BLaER1 treated with 17β-estradiol and CSF1 and Interleukin-3, amounts not matched to agents 10 nM and 100 nM (cell line): ENCODE measurements at regions not wholly inside any gene's neighbourhood (a gene's known extent, or its start where the extent isn't known, plus 50 kb on each side); places are given as distances from the start of the nearest gene placed in this dataset.
"Not testable (repeated sequence)": the region's sequence is repeated elsewhere in the genome, so short reads cannot be mapped to it uniquely, and the experiment has no call there.

Source experiments
- H3K27ac ChIP-seq, 11 experiments: shearing (Covaris generic); formaldehyde crosslinking; 2 replicates each; pipeline ENCODE4 v1.8.1; 2022
- H3K27me3 ChIP-seq, 11 experiments: shearing (Covaris generic); formaldehyde crosslinking; 2 replicates each; pipeline ENCODE4 v1.8.1; 2022
- H3K36me3 ChIP-seq, 11 experiments: shearing (Covaris generic); formaldehyde crosslinking; 2 replicates each; pipeline ENCODE4 v1.8.1; 2022
- H3K4me1 ChIP-seq, 10 experiments: shearing (Covaris generic); formaldehyde crosslinking; 2 replicates each; pipeline ENCODE4 v1.8.1; 2022
- H3K4me2 ChIP-seq, 11 experiments: shearing (Covaris generic); formaldehyde crosslinking; 2 replicates each; pipeline ENCODE4 v1.8.1; 2022
- H3K4me3 ChIP-seq, 10 experiments: shearing (Covaris generic); formaldehyde crosslinking; 2 replicates each; pipeline ENCODE4 v1.8.1; 2022
- H3K9ac ChIP-seq, 11 experiments: shearing (Covaris generic); formaldehyde crosslinking; 2 replicates each; pipeline ENCODE4 v1.8.1; 2022
- H3K9me3 ChIP-seq, 11 experiments: shearing (Covaris generic); formaldehyde crosslinking; replicated peaks in 1 of 11; 2 replicates each; pipeline ENCODE4 v1.8.1; 2022
- H4K20me1 ChIP-seq, 11 experiments: shearing (Covaris generic); formaldehyde crosslinking; 2 replicates each; pipeline ENCODE4 v1.8.1; 2022
- Cebpa-rat ChIP-seq, 11 experiments: shearing (Covaris generic); IDR thresholded peaks; 2 replicates each; pipeline ENCODE4 v1.8.1; 2022

GRCh38 chr2:208718828-208719227 is 312.2 kb downstream of the PTH2R start:
- H3K27me3 ChIP-seq, result no peaks in the 10 kb centered on the region

GRCh38 chr2:208722731-208723130 is 316.1 kb downstream of the PTH2R start:
- Histone ChIP-seq H4K20me1 (no peaks in the 10 kb centered on the region), H3K36me3 (no peaks in the 10 kb centered on the region)

More at GRCh38 chr2:208718828-208719227, 312.2 kb downstream of the PTH2R start:
- Histone ChIP-seq H3K4me2 (no peak overlapping the region), H3K4me3 (no peak overlapping the region), H3K27ac (no peak overlapping the region), H3K9me3 (no peaks in the 10 kb centered on the region), H4K20me1 (no peaks in the 10 kb centered on the region), H3K4me1 (no peaks in the 10 kb centered on the region; a peak in 1 of 20 replicates), H3K9ac (no peak overlapping the region), H3K36me3 (no peaks in the 10 kb centered on the region)
- no peak for TF ChIP-seq Cebpa-rat (IDR thresholded peaks at IDR 0.05)

GRCh38 chr2:208725280-208725679 is 318.7 kb downstream of the PTH2R start:
- Histone ChIP-seq H3K9me3 (no peaks in the 10 kb centered on the region), H3K27ac (no peak overlapping the region), H3K4me3 (no peak overlapping the region), H3K9ac (no peak overlapping the region), H3K4me2 (no peak overlapping the region), H4K20me1 (no peaks in the 10 kb centered on the region), H3K27me3 (no peaks in the 10 kb centered on the region), H3K4me1 (no peaks in the 10 kb centered on the region), H3K36me3 (no peaks in the 10 kb centered on the region)
- TF ChIP-seq Cebpa-rat (IDR thresholded peaks at IDR 0.05), result no peak

More at GRCh38 chr2:208722731-208723130, 316.1 kb downstream of the PTH2R start:
- no peak overlapping the region for H3K4me2 ChIP-seq
- H3K27ac ChIP-seq, result no peak overlapping the region
- H3K9ac ChIP-seq, result no peak overlapping the region
- no peak for TF ChIP-seq Cebpa-rat (IDR thresholded peaks at IDR 0.05)
- no peak overlapping the region for H3K4me3 ChIP-seq
- no peaks in the 10 kb centered on the region for H3K9me3 ChIP-seq
- H3K4me1 ChIP-seq, result no peaks in the 10 kb centered on the region
- H3K27me3 ChIP-seq, result no peaks in the 10 kb centered on the region

GRCh38 chr2:208726242-208726641 is 319.6 kb downstream of the PTH2R start:
- Histone ChIP-seq H3K36me3 (no peaks in the 10 kb centered on the region), H3K4me2 (no peak overlapping the region), H3K9me3 (no peaks in the 10 kb centered on the region), H3K27ac (no peak overlapping the region), H3K4me1 (no peaks in the 10 kb centered on the region), H3K27me3 (no peaks in the 10 kb centered on the region), H3K4me3 (no peak overlapping the region), H3K9ac (no peak overlapping the region), H4K20me1 (no peaks in the 10 kb centered on the region)
- TF ChIP-seq Cebpa-rat (IDR thresholded peaks at IDR 0.05), result no peak

GRCh38 chr2:208751663-208752415 is 345.2 kb downstream of the PTH2R start:
- not testable (repeated sequence) for H3K27me3 ChIP-seq, H3K4me3 ChIP-seq, H3K27ac ChIP-seq, H4K20me1 ChIP-seq, H3K4me1 ChIP-seq, H3K36me3 ChIP-seq, H3K9ac ChIP-seq, H3K9me3 ChIP-seq, H3K4me2 ChIP-seq

- no peak overlapping the region for H3K27ac ChIP-seq
- H3K9ac ChIP-seq, result no peak overlapping the region
- H3K4me1 ChIP-seq, result no peaks in the 10 kb centered on the region
- H3K36me3 ChIP-seq, result no peaks in the 10 kb centered on the region
- no peaks in the 10 kb centered on the region for H3K27me3 ChIP-seq
- H3K4me3 ChIP-seq, result no peak overlapping the region
- TF ChIP-seq Cebpa-rat (IDR thresholded peaks at IDR 0.05), result no peak
- no peaks in the 10 kb centered on the region for H4K20me1 ChIP-seq
- no peak overlapping the region for H3K4me2 ChIP-seq
- H3K9me3 ChIP-seq, result peaks cover 0 to 10% (median 5%) of the 10 kb centered on the region in 11 experiments; a peak in 12 of 22 replicates
Measured at GRCh38 chr2:208757364-208757763, 350.8 kb downstream of the PTH2R start.

GRCh38 chr2:208773074-208773473 is 366.5 kb downstream of the PTH2R start:
- H4K20me1 ChIP-seq, H3K27me3 ChIP-seq, H3K4me1 ChIP-seq, H3K4me3 ChIP-seq, H3K36me3 ChIP-seq, H3K4me2 ChIP-seq, H3K27ac ChIP-seq, H3K9ac ChIP-seq, H3K9me3 ChIP-seq: not testable (repeated sequence)

- no peak for TF ChIP-seq Cebpa-rat (IDR thresholded peaks at IDR 0.05)
- Histone ChIP-seq H3K36me3 (no peaks in the 10 kb centered on the region), H3K9ac (no peak overlapping the region), H3K4me2 (no peak overlapping the region), H3K27ac (no peak overlapping the region), H3K4me3 (no peak overlapping the region), H4K20me1 (no peaks in the 10 kb centered on the region), H3K9me3 (no peaks in the 10 kb centered on the region), H3K27me3 (no peaks in the 10 kb centered on the region), H3K4me1 (no peaks in the 10 kb centered on the region)
Measured at GRCh38 chr2:208781166-208781565, 374.6 kb downstream of the PTH2R start.

- Histone ChIP-seq H3K4me3 (no peak overlapping the region), H3K27ac (no peak overlapping the region), H4K20me1 (no peaks in the 10 kb centered on the region), H3K27me3 (no peaks in the 10 kb centered on the region), H3K9ac (no peak overlapping the region), H3K4me1 (no peaks in the 10 kb centered on the region), H3K9me3 (no peaks in the 10 kb centered on the region), H3K4me2 (no peak overlapping the region), H3K36me3 (no peaks in the 10 kb centered on the region)
- TF ChIP-seq Cebpa-rat (IDR thresholded peaks at IDR 0.05), result no peak
Measured at GRCh38 chr2:208782097-208782496, 375.5 kb downstream of the PTH2R start.

- Histone ChIP-seq H3K9ac (no peak overlapping the region), H3K4me1 (no peaks in the 10 kb centered on the region), H3K36me3 (no peaks in the 10 kb centered on the region), H3K27me3 (no peaks in the 10 kb centered on the region), H3K9me3 (no peaks in the 10 kb centered on the region), H4K20me1 (no peaks in the 10 kb centered on the region), H3K4me2 (no peak overlapping the region), H3K4me3 (no peak overlapping the region), H3K27ac (no peak overlapping the region)
- TF ChIP-seq Cebpa-rat (IDR thresholded peaks at IDR 0.05), result no peak
Measured at GRCh38 chr2:208783184-208783583, 376.6 kb downstream of the PTH2R start.

GRCh38 chr2:208784774-208785173 is 378.2 kb downstream of the PTH2R start:
- not testable (repeated sequence) for H4K20me1 ChIP-seq, H3K4me2 ChIP-seq, H3K4me3 ChIP-seq, H3K9ac ChIP-seq, H3K27me3 ChIP-seq, H3K27ac ChIP-seq, H3K36me3 ChIP-seq, H3K4me1 ChIP-seq, H3K9me3 ChIP-seq
